Neutrophil (primary cell): ENCODE measurements at regions not wholly inside any gene's neighbourhood (a gene's known extent, or its start where the extent isn't known, plus 50 kb on each side); places are given as distances from the start of the nearest gene placed in this dataset.

Experiments used
- H3K27ac ChIP-seq: fragments of 200-600 bp; sonication (generic); 2 replicates; pipeline ENCODE4 v1.5.1; 2016; ENCODE audit warnings: mild to moderate bottlenecking, moderate library complexity
- H3K27me3 ChIP-seq: fragments of 200-600 bp; sonication (generic); 2 replicates; pipeline ENCODE4 v1.6.0; 2016; ENCODE audit warnings: mild to moderate bottlenecking
- H3K36me3 ChIP-seq: fragments of 200-600 bp; sonication (generic); 2 replicates; pipeline ENCODE4 v1.5.1; 2017
- H3K4me1 ChIP-seq, 2 experiments: fragments of 200-600 bp in 1 of 2; sonication (generic) in 1 of 2; 1 replicate in 1 of 2; 2 replicates in 1 of 2; pipeline versions ENCODE4 v1.5.1 to v1.6.1; 2013 to 2016; ENCODE audit warnings: low read depth in 1 of 2, low read length in 1 of 2, mild to moderate bottlenecking in 1 of 2, moderate library complexity in 1 of 2; ENCODE audit not compliant: control insufficient read depth in 1 of 2, insufficient read depth in 1 of 2
- H3K4me3 ChIP-seq, 2 experiments: fragments of 200-600 bp in 1 of 2; sonication (generic) in 1 of 2; 1 replicate in 1 of 2; 2 replicates in 1 of 2; pipeline ENCODE4 v1.5.1; 2013 to 2016; ENCODE audit warnings: low read depth in 1 of 2, low read length in 1 of 2, mild to moderate bottlenecking in 1 of 2, moderate library complexity in 1 of 2
- H3K9me3 ChIP-seq: fragments of 200-600 bp; sonication (generic); 2 replicates; pipeline ENCODE4 v1.5.1; 2016
- TF ChIP-seq, protein P1 (sequence below): fragments of 200-600 bp; sonication (generic); IDR thresholded peaks from 2 replicates; pipeline ENCODE4 v1.5.1; 2016; ENCODE audit warnings: antibody characterized with exemption

GRCh38 chr13:79124183-79124582, 281.9 kb downstream of the RBM26 start:
- Histone ChIP-seq H3K4me3 (no peak overlapping the region), H3K36me3 (no peaks in the 10 kb centered on the region), H3K27me3 (no peaks in the 10 kb centered on the region), H3K4me1 (no peaks in the 10 kb centered on the region), H3K9me3 (no peaks in the 10 kb centered on the region), H3K27ac (no peak overlapping the region)
- TF ChIP-seq, protein P1, sequence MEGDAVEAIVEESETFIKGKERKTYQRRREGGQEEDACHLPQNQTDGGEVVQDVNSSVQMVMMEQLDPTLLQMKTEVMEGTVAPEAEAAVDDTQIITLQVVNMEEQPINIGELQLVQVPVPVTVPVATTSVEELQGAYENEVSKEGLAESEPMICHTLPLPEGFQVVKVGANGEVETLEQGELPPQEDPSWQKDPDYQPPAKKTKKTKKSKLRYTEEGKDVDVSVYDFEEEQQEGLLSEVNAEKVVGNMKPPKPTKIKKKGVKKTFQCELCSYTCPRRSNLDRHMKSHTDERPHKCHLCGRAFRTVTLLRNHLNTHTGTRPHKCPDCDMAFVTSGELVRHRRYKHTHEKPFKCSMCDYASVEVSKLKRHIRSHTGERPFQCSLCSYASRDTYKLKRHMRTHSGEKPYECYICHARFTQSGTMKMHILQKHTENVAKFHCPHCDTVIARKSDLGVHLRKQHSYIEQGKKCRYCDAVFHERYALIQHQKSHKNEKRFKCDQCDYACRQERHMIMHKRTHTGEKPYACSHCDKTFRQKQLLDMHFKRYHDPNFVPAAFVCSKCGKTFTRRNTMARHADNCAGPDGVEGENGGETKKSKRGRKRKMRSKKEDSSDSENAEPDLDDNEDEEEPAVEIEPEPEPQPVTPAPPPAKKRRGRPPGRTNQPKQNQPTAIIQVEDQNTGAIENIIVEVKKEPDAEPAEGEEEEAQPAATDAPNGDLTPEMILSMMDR: no peak

GRCh38 chr13:79121286-79121685, 284.8 kb downstream of the RBM26 start:
- TF ChIP-seq, protein P1: no peak
- H3K9me3 ChIP-seq: no peaks in the 10 kb centered on the region
- no peak overlapping the region for H3K4me3 ChIP-seq
- H3K4me1 ChIP-seq: no peaks in the 10 kb centered on the region
- no peak overlapping the region for H3K27ac ChIP-seq
- H3K27me3 ChIP-seq: no peaks in the 10 kb centered on the region
- H3K36me3 ChIP-seq: no peaks in the 10 kb centered on the region

DNA sequence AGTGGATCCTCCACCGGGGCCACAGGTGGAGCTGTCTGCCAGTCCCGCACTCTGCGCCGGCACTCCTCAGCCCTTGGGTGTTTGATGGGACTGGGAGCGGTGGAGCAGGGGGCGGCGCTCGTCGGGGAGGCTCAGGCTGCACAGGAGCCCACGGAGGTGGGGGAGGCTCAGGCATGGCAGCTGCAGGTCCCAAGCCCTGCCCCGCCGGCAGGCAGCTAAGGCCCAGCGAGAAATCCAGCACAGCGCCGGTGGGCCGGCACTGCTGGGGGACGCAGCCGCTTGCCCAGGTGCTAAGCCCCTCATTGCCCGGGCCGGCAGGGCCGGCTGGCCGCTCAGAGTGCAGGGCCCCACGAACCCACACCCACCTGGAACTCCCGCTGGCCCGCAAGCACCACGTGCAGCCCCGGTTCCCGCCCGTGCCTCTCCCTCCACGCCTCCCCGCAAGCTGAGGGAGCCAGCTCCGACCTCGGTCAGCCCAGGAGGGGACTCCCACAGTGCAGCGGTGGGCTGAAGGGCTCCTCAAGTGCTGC, 286.4 kb downstream of the RBM26 start:
- TF ChIP-seq, protein P1: no peak
- Histone ChIP-seq H3K9me3 (no peaks in the 10 kb centered on the region), H3K27me3 (no peaks in the 10 kb centered on the region), H3K36me3 (no peaks in the 10 kb centered on the region), H3K4me3 (no peak overlapping the region), H3K4me1 (no peaks in the 10 kb centered on the region), H3K27ac (no peak overlapping the region)

DNA sequence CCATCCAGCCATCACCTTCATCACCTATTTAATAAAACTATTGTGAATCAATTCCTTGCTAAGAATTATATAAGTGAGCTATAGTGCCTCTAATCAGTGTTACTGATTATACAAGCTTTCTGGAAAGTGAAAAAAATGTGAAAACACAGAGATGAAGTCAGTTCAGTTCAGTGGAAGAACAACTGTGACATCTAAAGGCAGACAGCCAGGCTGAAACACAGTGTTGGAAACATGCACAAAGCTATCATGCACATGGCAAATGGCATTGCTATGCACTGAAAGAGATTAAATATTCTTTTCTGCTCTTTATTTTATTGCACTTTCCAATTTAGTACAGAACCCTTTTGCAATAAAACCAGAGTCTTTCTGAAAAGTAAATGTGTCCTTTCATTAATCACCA, 294.0 kb downstream of the RBM26 start:
- no peaks in the 10 kb centered on the region for H3K36me3 ChIP-seq
- no peak overlapping the region for H3K4me3 ChIP-seq

DNA sequence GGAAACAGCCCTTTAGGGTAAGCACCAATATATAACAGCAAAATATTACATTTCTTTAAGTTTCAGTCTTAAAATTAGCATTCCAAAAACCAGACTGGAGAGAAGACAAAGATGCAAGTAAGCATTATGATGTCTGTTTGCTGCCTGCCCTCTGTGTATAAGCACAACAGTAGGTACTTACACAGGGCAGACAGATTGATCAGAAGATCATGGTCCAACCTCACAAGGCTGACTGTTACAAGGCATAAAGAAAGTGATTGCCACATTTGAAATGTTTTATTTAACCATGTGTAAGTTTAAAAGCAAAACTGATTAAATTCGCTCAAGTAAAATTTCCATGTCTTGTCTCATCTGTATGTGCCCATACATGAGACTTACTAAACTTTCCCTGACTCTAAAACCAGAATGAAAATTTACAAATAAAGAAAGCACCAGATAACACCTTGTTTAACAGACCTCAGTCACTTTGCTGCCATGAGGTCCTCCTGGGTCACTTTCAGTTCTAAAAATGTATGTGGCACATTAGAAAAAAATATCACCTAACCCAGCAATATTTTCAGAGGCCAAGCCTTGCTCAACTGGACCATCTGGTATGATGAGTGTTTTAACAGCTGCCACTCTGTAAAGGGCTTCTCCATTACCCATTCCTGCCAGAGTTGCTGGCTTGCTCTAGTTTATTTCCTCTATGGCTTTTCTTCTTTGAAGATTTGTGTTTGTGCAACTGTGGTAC, 297.0 kb downstream of the RBM26 start:
- no peaks in the 10 kb centered on the region for H3K4me1 ChIP-seq
- H3K4me3 ChIP-seq: no peak overlapping the region
- H3K36me3 ChIP-seq: no peaks in the 10 kb centered on the region
- TF ChIP-seq, protein P1: no peak
- H3K27me3 ChIP-seq: no peaks in the 10 kb centered on the region
- no peak overlapping the region for H3K27ac ChIP-seq
- no peaks in the 10 kb centered on the region for H3K9me3 ChIP-seq

More for the DNA sequence above, 294.0 kb downstream of the RBM26 start:
- TF ChIP-seq, protein P1: no peak
- Histone ChIP-seq H3K27ac (no peak overlapping the region), H3K27me3 (no peaks in the 10 kb centered on the region), H3K4me1 (no peaks in the 10 kb centered on the region), H3K9me3 (no peaks in the 10 kb centered on the region)
